ENCODE measurements at regions not wholly inside any gene's neighbourhood (a gene's known extent, or its start where the extent isn't known, plus 50 kb on each side); places are given as distances from the start of the nearest gene placed in this dataset.
A peak's percentile ranks its signal among the peaks of the same experiment; 100 is the strongest.

- DNase-seq (ENCODE audit: extremely low spot score, unreplicated experiment), result no peak
- H3K9me3 Mint-ChIP-seq, result peaks cover 6% of the 10 kb centered on the region
- no peak overlapping the region for H3K27ac Mint-ChIP-seq
- no peaks in the 10 kb centered on the region for H3K27me3 Mint-ChIP-seq
- TF ChIP-seq, protein P1, sequence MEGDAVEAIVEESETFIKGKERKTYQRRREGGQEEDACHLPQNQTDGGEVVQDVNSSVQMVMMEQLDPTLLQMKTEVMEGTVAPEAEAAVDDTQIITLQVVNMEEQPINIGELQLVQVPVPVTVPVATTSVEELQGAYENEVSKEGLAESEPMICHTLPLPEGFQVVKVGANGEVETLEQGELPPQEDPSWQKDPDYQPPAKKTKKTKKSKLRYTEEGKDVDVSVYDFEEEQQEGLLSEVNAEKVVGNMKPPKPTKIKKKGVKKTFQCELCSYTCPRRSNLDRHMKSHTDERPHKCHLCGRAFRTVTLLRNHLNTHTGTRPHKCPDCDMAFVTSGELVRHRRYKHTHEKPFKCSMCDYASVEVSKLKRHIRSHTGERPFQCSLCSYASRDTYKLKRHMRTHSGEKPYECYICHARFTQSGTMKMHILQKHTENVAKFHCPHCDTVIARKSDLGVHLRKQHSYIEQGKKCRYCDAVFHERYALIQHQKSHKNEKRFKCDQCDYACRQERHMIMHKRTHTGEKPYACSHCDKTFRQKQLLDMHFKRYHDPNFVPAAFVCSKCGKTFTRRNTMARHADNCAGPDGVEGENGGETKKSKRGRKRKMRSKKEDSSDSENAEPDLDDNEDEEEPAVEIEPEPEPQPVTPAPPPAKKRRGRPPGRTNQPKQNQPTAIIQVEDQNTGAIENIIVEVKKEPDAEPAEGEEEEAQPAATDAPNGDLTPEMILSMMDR (conservative IDR thresholded peaks at IDR 0.05), result no peak
- no peaks in the 10 kb centered on the region for H3K36me3 Mint-ChIP-seq
- H3K4me1 Mint-ChIP-seq (ENCODE audit: unreplicated experiment), result peaks cover 46% of the 10 kb centered on the region
- H3K4me3 Mint-ChIP-seq, result no peak overlapping the region
These were observed 154.1 kb downstream of the EDEM1 start for GRCh38 chr3:5341610-5342009.

DNA sequence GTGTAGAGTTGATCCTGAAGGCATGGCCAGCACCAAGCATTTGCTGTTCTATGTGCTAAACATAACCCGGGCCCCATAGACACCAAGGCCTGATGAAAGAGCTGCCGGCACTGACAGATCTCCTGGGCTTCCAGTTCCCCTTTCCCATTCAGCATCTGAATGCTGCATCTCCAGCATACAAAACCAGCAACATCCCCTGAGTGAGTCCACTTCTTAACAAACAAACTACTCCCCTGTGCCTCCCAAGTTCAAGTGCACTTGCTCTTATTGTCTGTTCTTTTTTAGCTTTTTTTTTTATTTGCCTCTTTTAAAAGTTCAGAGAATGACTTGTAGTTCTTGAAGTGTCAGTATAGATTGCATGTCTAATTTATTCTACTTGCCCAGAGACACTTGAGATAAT lies 156.0 kb downstream of the EDEM1 start:
- Mint-ChIP-seq H3K27me3 (peaks cover 4% of the 10 kb centered on the region), H3K4me1 (ENCODE audit: unreplicated experiment) (peaks cover 57% of the 10 kb centered on the region), H3K27ac (no peak overlapping the region), H3K9me3 (peaks cover 7% of the 10 kb centered on the region), H3K36me3 (no peaks in the 10 kb centered on the region), H3K4me3 (peak overlapping the region; percentile 4)
- DNase-seq (ENCODE audit: extremely low spot score, unreplicated experiment), result no peak
- TF ChIP-seq, protein P1 (conservative IDR thresholded peaks at IDR 0.05), result no peak

- Mint-ChIP-seq H3K27me3 (peaks cover 4% of the 10 kb centered on the region), H3K4me1 (ENCODE audit: unreplicated experiment) (peaks cover 57% of the 10 kb centered on the region), H3K36me3 (peaks cover 4% of the 10 kb centered on the region), H3K27ac (no peak overlapping the region), H3K9me3 (peaks cover 16% of the 10 kb centered on the region), H3K4me3 (peak overlapping the region; percentile 20)
- TF ChIP-seq, protein P1 (conservative IDR thresholded peaks at IDR 0.05), result no peak
- DNase-seq (ENCODE audit: extremely low spot score, unreplicated experiment), result no peak
These were observed 157.2 kb downstream of the EDEM1 start for GRCh38 chr3:5344707-5345106.

- TF ChIP-seq, protein P1 (conservative IDR thresholded peaks at IDR 0.05), result no peak
- peaks cover 47% of the 10 kb centered on the region for H3K4me1 Mint-ChIP-seq (ENCODE audit: unreplicated experiment)
- H3K4me3 Mint-ChIP-seq, result no peak overlapping the region
- H3K27ac Mint-ChIP-seq, result no peak overlapping the region
- peaks cover 13% of the 10 kb centered on the region for H3K9me3 Mint-ChIP-seq
- peaks cover 6% of the 10 kb centered on the region for H3K36me3 Mint-ChIP-seq
- no peak for DNase-seq (ENCODE audit: extremely low spot score, unreplicated experiment)
- peaks cover 4% of the 10 kb centered on the region for H3K27me3 Mint-ChIP-seq
These were observed 160.0 kb downstream of the EDEM1 start for GRCh38 chr3:5347486-5347885.

- H3K36me3 Mint-ChIP-seq, result peaks cover 6% of the 10 kb centered on the region
- peaks cover 13% of the 10 kb centered on the region for H3K9me3 Mint-ChIP-seq
- no peak for DNase-seq (ENCODE audit: extremely low spot score, unreplicated experiment)
- no peak overlapping the region for H3K4me3 Mint-ChIP-seq
- peaks cover 4% of the 10 kb centered on the region for H3K27me3 Mint-ChIP-seq
- TF ChIP-seq, protein P1 (conservative IDR thresholded peaks at IDR 0.05), result no peak
- H3K27ac Mint-ChIP-seq, result peak overlapping the region; percentile 45
- peaks cover 44% of the 10 kb centered on the region for H3K4me1 Mint-ChIP-seq (ENCODE audit: unreplicated experiment)
These were observed 160.9 kb downstream of the EDEM1 start for GRCh38 chr3:5348229-5348902.
